CD1c-positive myeloid dendritic cell (primary cell): ENCODE measurements at regions not wholly inside any gene's neighbourhood (a gene's known extent, or its start where the extent isn't known, plus 50 kb on each side); places are given as distances from the start of the nearest gene placed in this dataset.
"Not testable (repeated sequence)": the region's sequence is repeated elsewhere in the genome, so short reads cannot be mapped to it uniquely, and the experiment has no call there.

Experiments
- DNase-seq: peaks from one replicate; pipeline ENCODE4 v3.0.0-alpha.2; 2016; ENCODE audit errors: extremely low spot score

DNA sequence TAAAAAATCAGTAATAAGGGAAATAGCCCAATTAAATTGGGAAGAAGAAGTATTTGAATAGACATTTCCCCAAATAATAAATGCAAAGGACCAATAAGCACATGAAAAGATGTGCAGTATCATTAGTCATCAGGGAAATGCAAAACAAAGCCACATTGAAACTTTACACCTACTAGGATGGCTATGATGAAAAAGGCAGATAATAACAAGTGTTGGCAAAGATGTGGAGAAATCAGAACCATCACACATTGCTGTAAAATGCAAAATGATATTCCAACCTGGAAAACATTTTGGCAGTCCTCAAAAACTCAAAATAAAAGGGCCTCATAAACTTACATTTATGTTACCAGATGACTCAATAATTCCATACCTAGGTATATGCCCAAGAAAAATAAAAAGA lies 131.1 kb upstream of the G2E3 start:
- DNase-seq, result no peak

DNA sequence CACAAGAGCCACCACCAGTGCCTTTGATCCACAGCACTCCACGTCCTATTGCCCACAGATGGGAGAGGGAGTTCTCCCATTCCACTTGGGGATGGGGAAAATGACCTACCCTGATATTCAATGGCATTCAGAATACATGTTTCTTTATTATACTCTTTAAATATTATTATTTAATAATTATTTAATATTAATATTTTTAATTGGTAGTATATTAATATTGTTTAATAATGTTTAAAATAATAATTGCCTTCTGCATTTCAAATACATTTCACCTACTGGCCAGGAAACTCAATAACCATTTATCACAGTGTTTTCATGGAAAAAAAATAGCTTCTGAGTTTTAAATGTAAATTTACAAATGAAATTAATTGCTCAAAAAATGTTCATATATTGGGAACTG lies 127.4 kb upstream of the G2E3 start:
- no peak for DNase-seq

DNA sequence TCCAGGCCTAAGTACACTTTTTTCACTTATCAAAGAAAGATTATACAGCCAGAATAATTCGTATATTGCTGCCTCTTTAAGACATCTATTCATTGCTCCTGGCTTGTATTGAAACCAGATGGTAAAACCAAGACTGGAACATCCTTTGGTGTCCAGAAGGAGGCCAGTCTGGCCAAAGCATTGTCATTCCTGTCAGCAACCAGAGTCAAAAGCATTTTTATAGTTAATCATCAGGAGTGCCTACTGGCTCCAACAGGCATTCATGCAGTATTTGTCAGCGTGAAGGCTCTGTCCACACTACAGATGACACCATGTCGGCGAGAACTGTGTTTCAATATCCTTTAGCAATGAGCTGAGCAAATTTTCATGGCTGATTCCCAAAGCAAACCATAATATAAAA lies 118.0 kb upstream of the G2E3 start:
- no peak for DNase-seq

DNA sequence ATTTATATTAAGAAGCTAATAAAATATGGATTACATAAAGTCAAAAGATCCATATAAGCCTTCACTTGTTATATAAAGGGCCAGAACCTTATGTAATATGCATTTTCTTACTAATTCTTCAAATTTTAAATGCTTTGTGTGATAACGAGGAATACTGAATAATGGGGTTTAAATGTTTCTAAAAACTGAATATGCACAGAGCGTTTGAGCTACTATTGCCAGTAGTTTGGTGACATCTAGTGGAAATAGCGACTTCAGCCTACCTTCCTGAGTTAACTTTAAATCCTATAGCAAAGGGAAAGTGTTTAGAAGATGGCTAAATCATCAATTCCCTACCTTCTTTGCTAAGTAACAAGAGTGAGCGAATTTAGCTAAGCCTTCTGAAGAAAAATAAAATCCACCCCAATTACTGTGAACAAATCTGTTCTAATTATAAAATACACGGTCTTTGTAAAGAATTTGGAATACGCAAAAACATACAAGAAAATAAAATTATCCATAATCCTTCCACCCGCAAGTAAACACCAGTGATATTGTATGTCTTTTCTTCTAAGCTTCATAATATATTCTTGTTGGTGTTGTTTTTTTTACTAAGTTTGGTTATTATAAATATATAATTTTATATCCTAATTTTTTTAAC lies 115.5 kb upstream of the G2E3 start:
- no peak for DNase-seq

DNA sequence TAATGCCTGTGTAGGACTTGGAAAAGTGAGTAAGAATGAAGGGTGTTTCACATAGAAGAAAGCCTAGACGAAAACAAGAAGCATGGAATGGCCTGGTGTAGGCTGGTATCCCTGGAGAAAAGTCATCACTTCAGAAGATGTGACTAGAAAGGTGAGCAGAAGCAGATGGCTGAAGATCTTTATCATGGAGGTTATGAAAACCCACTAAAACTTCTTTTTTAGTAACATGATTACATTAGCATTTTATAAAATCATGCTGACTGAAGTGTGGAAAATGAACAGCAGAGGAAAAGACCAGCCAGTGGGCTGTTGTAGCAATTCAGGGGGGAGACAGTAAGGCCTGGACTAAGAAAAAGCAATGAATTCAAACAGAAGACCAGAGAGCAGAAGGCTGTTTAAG lies 114.5 kb upstream of the G2E3 start:
- DNase-seq, result no peak

DNA sequence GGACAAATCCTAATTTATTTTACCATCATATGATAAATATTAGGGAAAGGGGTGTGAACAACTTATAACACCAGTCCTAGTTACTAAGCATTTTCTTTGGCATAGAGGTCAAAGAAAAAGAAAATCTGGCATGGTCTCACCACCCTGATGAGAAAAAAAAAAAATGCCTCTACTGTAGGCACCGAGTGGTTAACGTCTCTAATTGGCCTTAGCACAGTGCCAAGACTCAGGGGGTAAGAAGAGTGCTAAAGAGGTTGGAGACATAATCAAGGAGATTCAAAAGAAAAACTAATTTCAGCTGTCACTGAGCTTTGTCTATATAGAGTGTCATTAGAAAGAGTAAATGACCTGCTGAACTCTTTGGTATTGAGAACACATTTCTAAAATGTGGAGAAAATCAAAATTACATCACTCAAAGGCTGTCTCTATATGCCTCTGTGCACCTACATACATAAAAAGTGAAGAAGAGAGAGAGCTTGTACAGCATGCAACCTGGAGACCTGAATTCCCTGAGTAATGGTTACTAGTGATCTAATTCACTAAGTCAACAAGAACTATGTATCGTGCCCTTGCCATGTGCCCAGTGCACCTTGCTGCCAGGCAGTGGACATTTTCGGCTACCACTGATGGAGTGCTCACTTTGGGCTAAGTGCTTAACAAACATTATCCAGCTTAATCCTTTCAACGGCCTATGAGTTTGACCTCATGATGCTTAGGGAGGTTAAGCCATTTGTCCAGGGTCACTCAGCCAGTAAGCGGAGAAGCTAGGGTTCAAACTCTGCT lies 113.8 kb upstream of the G2E3 start:
- no peak for DNase-seq

DNA sequence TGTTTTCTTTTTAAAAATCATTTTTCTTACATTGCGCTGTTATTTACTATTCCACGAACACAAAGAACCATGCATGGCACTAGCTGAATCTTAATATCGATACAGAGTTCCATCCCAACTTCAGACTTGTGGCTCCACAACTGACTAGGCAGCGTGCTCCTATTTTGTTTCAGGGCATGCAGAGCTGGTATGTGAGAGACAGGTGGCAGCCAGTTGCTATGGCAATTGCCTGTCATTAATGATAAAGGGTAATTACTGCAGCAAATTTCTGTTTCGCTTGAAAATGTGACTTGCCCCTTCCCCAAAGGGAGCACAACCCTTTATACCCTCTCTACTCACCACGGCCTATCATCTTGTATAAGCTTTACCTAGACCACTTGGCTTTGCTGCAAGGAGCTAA lies 113.1 kb upstream of the G2E3 start:
- DNase-seq, result no peak

DNA sequence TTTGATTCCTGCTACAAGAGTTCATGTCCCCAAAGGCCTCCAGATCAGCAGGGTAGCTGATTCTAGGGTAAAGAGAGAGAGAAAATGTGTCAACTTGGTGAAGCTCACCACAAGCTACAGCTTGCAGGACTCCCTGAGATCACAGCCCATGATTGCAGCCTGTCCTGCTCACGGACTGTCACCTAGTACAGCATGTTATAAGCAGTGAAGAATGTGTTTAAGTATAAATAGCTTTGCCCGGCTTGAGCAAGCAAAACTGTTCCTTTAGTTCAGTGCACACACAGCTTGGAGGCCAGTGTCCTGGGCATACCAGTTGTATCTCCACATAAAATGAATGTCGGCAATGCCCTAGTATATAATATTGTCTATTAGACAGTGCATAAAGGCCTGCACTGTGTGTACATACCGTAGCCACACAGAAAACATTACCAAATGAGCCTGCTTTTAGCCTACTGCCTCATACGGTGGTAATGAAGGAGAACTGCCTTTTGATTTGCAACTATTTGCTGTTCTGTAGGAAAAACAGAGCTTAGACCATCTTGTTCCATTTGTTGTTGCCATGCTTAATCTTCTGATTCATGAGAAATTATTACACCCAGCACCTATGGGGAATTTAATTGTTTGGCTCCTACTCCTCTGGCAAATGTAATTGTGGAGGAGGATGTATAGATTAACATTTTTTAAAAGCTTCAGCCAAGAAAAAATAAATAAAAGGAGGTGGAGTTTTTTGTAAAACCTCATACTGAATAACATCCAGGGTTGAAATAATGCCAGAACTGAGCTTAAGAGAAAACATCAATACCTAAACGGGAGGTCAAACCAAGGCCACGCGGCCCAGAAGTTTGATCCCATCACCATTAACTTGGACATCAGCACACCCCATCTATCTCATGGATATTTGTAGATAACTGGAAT lies 108.1 kb upstream of the G2E3 start:
- no peak for DNase-seq

DNA sequence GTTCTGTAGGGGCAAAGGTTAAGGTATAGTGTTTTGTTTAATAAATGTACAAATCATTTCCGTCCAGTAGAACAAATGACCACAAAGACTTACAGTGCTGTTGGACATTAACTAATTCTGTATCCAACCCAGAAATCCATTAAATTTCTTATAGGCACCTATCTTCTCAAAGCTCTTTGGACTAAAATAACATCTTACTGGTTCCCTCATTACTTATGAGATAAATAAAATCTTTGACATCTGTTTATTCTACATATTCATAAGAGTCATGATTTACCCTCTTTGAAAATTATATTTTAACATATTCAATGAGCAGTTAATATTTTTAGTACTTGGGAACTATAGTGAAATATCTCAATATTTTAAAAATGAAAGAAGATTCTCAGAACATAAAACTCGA lies 102.7 kb upstream of the G2E3 start:
- DNase-seq, result no peak

DNA sequence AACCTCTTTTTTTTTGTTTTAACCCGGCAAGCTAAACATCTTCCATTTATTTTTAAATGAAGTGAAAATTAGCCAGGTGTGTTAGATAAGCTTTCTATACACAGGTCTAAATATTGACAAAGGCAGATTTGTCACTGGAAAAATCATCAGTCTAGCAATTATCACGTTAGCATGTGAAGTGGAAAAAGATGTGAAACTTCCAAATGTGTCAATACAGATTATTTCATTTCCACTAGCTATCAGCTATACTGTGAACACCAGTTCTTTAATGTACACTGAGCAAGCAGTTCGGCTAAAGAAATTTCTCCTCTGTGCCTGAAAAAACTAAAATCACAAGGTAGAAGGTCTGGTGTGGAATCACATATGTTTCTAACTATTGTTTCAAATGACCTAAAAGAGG lies 96.6 kb upstream of the G2E3 start:
- no peak for DNase-seq

DNA sequence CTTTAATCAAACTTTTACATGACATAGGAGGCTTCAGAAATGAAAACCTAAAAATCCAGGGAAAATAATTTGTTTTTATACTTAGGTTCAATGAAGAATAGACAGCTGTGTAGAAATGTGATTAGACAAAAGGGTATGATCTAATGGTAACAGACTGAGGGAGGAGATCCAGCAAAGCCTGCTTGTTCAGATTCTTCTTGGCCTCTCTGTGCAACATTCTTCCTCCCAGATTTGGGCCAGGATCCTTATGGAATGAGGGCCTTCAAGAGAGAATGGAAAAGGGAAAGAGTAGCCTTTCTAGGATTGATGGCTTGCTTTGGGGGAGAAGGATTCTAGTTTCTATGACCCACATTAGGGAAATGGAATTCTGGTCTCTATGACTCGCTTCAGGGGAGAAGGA lies 94.5 kb upstream of the G2E3 start:
- no peak for DNase-seq

DNA sequence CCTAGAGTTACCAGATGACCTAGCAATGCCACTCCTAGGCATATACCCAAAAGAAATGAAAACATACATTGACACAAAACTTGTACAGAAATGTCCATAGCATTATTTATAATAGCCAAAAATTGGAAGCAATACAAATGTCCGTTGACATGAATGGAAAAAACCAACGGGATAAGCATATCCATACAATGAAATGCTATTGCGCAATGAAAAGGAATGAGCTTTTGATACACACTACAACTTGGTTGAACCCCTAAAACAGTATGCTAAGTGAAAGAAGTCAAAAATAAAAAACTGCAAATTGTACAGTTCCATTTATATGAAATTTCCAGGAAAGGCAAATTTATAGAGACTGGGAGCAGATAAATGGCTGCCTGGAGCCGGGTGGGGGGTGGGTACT lies 90.6 kb upstream of the G2E3 start:
- no peak for DNase-seq

DNA sequence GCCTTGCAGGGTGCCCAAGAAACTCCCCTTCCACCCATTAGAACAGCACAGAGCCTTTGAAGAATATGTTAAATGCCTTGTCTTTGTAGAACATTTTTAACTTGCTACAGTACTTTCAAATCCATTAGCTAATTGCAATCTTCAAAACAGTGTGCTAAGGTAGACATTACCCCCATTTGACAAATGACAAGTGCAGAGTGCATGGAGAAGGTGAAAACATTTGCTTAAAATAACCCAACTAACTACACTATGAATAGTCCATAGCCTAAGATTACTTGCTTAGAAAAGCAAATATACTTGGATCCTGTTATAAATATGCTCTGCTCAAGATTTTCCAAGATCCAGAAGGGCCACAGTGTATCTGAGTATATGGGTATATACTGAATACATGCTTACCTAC lies 87.0 kb upstream of the G2E3 start:
- DNase-seq, result no peak

DNA sequence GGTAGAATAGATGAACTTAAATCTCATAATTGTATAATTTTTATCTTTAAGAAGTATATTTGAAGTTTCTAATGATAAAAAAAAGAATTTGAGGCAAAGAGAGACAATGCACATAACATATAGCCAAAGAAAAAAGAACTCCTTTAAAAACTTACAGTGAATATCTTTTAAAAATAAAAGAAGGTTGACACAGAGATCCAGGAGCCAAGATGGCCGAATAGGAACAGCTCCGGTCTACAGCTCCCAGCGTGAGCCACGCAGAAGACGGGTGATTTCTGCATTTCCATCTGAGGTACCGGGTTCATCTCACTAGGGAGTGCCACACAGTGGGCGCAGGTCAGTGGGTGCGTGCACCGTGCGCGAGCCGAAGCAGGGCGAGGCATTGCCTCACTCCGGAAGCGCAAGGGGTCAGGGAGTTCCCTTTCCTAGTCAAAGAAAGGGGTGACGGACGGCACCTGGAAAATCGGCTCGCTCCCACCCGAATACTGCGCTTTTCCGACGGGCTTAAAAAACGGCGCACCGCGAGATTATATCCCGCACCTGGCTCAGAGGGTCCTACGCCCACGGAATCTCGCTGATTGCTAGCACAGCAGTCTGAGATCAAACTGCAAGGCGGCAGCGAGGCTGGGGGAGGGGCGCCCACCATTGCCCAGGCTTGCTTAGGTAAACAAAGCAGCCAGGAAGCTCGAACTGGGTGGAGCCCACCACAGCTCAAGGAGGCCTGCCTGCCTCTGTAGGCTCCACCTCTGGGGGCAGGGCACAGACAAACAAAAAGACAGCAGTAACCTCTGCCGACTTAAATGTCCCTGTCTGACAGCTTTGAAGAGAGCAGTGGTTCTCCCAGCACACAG lies 84.9 kb upstream of the G2E3 start:
- DNase-seq, result not testable (repeated sequence)

DNA sequence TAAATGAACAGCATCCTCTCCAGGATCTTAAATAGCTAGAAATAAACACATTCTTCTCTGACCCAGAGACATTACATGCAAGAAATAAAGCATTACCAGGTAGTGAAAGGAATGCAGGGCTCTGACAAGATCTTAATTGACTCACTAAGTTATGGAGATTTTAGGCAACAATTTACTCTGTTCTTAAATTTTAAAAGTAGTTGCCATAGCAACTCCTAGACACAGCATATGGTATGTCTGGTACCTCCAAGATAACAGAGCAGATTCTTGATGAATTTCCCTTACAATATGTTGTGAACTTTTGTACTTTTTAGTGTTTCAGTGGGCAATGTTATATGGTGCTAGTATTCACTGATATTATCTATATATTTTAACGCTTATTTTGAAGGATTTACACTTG lies 76.7 kb upstream of the G2E3 start:
- no peak for DNase-seq

DNA sequence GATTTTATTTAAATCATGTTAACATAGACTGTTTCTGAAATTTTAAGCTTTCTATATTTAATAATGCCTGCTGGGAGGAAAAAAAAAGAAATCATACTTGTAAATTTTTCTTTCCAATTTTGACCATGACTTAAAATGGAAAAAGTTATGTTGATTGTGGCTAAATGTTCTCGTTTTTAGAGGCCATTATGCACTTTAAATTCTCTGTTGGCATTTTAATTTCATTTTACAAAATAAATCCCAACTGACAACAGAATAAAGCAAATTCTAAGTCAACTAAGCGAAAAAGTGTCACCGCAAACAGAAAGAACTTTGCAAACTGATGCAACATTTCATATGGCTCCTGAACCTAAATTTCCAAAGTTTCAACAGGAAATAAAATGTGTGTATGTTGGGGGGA lies 74.8 kb upstream of the G2E3 start:
- no peak for DNase-seq

DNA sequence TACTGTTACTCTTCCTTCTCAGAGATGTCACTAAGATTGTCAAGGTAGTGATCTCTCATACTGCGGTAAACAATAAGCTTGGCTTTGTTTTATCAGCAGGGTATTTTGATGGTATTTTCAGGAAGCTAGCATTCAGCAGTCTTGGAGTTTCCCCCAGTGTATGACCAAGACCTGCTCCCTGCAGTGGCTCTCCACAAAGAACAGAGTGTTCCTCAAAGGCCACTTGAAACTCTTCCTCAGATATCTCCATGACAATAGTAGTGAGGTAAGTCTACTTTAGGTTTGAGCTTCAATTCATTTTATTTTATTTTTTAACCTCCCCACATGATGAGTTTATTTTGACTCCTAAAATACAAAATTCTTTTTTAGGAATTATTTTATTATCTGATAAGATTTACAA lies 74.0 kb upstream of the G2E3 start:
- no peak for DNase-seq

DNA sequence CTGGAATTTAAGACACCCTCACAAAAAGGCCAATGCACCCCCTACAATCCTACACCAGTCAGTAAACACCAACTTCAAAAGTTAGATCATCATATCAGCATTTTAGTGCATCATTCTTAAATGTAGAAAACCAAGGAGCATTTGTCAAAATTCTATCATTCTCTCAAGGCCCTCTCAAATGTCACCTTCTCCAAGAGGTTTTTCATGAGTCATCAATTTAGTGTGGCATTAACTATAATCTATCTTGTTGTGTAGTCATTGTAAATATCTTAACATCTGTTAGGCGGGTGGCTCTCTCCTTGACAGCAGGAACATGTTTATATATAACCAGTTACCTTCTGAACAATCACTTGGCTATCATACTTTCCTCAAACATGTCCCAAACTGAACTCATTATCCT lies 62.1 kb upstream of the G2E3 start:
- DNase-seq, result no peak

DNA sequence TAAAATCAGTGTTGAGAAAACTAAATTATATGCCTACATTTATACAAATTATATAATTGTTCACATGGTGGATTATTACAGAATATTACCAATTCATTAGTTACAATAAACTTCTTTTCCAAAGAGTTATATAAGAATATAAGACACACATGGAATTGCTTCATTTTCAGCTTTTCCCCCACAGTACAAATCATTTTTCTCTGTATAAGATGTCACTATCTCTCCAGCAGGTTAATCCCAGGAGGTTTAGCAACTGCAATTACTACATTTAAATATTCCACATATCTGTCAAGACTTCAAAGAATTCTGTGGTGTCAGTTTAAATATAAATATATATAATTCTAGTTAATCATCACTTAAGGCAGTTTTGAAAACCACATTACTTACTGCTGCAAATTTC lies 59.6 kb upstream of the G2E3 start:
- DNase-seq, result no peak

DNA sequence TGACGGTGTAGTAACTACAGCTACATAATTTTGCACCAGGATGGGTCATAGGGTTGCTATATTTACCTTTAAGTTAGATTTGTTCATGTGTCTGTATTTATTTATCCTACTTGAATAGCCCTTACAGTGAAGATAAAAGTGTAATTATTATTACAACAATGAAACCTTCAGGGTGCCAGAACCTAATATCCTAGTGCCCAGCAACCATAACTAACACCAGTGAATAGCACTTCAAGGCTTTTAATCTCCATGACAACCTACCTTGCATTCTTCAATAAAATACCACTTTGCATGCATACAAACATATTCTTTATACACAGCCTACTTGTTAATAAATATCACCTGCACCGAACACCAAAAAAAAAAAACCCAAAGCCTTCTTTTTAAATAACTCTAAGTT lies 58.7 kb upstream of the G2E3 start:
- no peak for DNase-seq

DNA sequence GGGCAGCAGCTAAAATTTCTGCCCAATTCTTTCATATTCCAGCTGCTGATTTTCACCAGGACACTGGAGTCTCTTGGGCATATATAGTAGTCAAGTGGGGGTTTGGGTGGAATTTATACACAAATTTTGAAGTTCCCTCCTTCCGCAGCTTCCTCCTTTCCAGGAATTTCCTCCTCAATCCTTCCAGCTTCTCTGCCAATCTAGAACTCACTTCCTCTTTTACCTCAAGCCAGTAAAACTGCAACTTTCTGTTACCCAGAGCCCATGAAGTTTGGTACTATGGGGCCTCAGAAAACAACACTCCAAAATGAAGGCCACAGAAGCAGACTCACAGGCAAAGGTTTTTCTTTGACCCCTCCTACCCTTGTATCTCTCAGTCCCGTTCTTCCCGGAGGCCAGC lies 51.7 kb upstream of the G2E3 start:
- no peak for DNase-seq
